ENCODE measurements at regions not wholly inside any gene's neighbourhood (a gene's known extent, or its start where the extent isn't known, plus 50 kb on each side); places are given as distances from the start of the nearest gene placed in this dataset.

- TF ChIP-seq CTCF (IDR thresholded peaks at IDR 0.05), result no peak
- no peak for TF ChIP-seq POLR2A (IDR thresholded peaks at IDR 0.05)
Observed at GRCh38 chr2:226497146-226497909, 302.3 kb downstream of the IRS1 start.
